AG04450 (cell line): ENCODE measurements at regions not wholly inside any gene's neighbourhood (a gene's known extent, or its start where the extent isn't known, plus 50 kb on each side); places are given as distances from the start of the nearest gene placed in this dataset.

Source experiments
- CTCF ChIA-PET: fragments of 300-600, 350-600 bp; formaldehyde crosslinking; extraction: SDS; loops from one replicate; lab custom pipeline; 2022; ENCODE audit warnings: antibody characterized with exemption, inconsistent platforms; lab: Charles Lee
- POLR2A ChIA-PET: fragments of 350-600 bp; formaldehyde crosslinking; extraction: SDS; loops from one replicate; lab custom pipeline; 2021; ENCODE audit warnings: antibody characterized with exemption, inconsistent platforms; lab: Yijun Ruan, JAX
- DNase-seq: peaks from one replicate; pipeline ENCODE4 v3.0.0-alpha.2; 2011; ENCODE audit warnings: low read depth, low spot score
- H3K27ac ChIP-seq: one replicate; pipeline ENCODE4 v1.5.1; 2012; ENCODE audit warnings: low read depth, low read length, control low read depth
- H3K27me3 ChIP-seq: one replicate; pipeline ENCODE4 v1.6.0; 2012; ENCODE audit warnings: low read length; ENCODE audit not compliant: control insufficient read depth, insufficient read depth
- H3K4me3 ChIP-seq: 2 replicates; pipeline ENCODE4 v1.5.1; 2011; ENCODE audit warnings: mild to moderate bottlenecking, low read depth, low read length, control low read depth
- H3K9me3 ChIP-seq: 2 replicates; pipeline ENCODE4 v1.5.1; 2012; ENCODE audit warnings: low read length; ENCODE audit not compliant: control insufficient read depth, insufficient read depth
- TF ChIP-seq, protein P1 (sequence below): IDR thresholded peaks from 2 replicates; pipeline ENCODE4 v1.5.1; 2011; ENCODE audit warnings: low read depth, low read length, control low read depth, inconsistent platforms

DNA sequence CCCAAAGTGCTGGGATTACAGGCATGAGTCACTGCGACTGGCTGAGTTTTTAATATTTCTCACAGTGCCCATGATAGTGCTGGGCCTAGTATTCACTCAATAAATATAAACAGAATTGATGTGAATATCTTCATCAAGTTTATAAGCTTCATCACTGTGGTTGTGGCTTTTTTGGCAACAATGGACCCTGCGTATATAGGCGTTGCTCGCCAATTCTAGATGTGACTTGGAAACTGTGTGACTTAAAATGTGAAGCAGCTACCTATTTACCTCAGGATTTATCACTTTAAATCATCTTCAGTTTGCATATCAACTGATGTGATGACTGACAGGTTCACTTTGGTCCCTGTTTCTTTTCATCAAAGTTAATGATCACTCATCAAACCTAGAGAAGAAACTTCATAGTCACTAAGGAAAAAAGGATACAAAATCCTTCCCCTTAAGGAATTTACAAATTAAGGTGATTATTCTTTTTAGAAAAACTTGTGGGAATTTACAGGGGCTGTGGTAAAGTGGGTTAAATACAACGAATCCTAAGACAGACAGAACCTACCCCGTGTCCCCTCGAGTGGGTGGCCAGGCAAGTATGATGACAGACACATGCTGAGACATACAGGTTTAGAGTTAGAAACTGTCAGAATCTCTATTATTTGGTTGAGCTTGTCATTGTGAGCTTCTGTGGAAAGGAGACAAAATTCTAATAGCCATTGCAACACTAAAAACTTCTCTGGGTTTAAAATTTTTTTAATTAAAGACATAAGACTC lies 101.3 kb downstream of the AKAP11 start:
- Histone ChIP-seq H3K27me3 (no peaks in the 10 kb centered on the region), H3K4me3 (no peak overlapping the region), H3K9me3 (no peaks in the 10 kb centered on the region), H3K27ac (no peak overlapping the region)
- DNase-seq = no peak
- ChIA-PET POLR2A (no interaction called here), CTCF (no interaction called here)
- TF ChIP-seq, protein P1, sequence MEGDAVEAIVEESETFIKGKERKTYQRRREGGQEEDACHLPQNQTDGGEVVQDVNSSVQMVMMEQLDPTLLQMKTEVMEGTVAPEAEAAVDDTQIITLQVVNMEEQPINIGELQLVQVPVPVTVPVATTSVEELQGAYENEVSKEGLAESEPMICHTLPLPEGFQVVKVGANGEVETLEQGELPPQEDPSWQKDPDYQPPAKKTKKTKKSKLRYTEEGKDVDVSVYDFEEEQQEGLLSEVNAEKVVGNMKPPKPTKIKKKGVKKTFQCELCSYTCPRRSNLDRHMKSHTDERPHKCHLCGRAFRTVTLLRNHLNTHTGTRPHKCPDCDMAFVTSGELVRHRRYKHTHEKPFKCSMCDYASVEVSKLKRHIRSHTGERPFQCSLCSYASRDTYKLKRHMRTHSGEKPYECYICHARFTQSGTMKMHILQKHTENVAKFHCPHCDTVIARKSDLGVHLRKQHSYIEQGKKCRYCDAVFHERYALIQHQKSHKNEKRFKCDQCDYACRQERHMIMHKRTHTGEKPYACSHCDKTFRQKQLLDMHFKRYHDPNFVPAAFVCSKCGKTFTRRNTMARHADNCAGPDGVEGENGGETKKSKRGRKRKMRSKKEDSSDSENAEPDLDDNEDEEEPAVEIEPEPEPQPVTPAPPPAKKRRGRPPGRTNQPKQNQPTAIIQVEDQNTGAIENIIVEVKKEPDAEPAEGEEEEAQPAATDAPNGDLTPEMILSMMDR = no peak

DNA sequence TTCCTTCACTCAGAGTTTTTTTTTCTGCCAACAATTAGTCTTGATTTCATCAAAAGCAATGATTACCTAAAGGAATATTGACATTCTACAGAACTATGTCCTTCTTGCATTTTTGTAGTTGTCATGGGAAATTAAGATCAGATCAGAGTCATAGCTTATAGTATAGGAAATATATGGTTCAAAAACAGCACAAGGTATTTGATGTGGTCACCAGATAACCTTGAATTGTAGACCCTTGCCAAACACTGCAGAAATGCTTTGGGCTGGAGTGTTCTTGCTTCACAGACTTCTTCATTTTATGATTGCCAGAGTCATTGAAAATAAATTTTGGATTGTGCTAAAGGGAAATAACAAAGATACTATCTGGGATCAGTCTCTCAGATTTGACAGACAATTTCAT lies 103.7 kb downstream of the AKAP11 start:
- H3K27ac ChIP-seq = no peak overlapping the region
- no peak for DNase-seq
- CTCF ChIA-PET = no interaction called here
- TF ChIP-seq, protein P1 = no peak
- POLR2A ChIA-PET = no interaction called here
- peaks cover 2% of the 10 kb centered on the region for H3K27me3 ChIP-seq
- H3K4me3 ChIP-seq = no peak overlapping the region
- H3K9me3 ChIP-seq = no peaks in the 10 kb centered on the region

DNA sequence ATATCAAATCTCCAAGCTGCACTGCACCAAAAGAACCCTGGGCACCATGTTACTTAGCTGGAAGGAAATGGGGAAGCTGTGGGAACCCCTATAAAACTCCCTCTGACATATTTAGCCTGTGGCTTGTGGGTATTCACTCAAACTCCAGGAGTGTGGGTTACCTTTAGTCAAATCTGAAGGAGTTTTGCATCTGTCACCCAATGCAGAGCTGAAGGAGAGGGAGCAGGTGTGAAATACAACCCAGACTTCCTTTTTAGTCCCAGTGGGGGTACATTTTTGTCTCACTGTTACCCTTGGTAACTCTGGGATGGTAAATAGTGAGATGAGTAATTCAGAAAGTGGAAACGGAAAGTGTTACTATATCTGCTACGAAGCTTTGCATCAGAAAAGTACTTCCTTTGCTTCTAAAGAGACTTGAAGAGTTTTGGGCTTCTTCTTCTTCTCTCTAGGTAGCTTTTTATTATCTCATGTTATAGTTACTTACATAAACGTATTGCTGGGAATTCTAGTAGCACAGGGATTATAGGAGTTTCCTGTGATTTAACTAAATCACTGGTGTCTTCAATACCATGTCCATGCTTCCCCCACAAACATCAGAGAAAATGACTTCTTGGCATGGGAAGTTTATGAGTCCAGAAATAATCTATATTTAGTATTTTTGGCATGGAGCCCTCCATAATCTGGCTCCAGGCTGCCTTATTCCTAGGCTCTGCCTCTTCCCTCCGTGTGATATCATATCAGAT lies 105.9 kb downstream of the AKAP11 start:
- no peak for DNase-seq
- H3K9me3 ChIP-seq = peaks cover 10% of the 10 kb centered on the region
- no peak overlapping the region for H3K4me3 ChIP-seq
- CTCF ChIA-PET = no interaction called here
- H3K27ac ChIP-seq = no peak overlapping the region
- POLR2A ChIA-PET = no interaction called here
- TF ChIP-seq, protein P1 = no peak
- peaks cover 2% of the 10 kb centered on the region for H3K27me3 ChIP-seq

DNA sequence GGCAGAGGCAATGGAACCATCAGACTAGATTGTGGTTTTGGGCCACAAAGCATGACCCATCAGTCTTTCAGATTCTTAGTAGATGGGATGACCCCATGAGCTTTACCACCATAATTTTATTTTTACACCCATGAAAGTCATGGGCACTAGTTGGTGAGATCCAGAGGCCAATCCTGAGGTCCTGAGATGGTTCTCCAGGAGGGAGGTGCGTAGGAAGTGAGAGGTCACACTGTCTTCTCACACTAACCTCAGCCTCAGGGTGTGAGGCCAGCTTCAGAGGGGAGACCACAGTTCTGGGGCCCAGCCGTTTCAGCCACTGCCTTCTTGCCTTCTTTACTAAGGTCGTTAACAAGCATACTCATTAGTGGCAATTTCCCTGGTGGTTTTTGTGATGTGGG lies 106.4 kb downstream of the AKAP11 start:
- Histone ChIP-seq H3K27me3 (peaks cover 2% of the 10 kb centered on the region), H3K27ac (no peak overlapping the region), H3K4me3 (no peak overlapping the region), H3K9me3 (peaks cover 10% of the 10 kb centered on the region)
- CTCF ChIA-PET = no interaction called here
- TF ChIP-seq, protein P1 = no peak
- DNase-seq = no peak
- POLR2A ChIA-PET = no interaction called here

DNA sequence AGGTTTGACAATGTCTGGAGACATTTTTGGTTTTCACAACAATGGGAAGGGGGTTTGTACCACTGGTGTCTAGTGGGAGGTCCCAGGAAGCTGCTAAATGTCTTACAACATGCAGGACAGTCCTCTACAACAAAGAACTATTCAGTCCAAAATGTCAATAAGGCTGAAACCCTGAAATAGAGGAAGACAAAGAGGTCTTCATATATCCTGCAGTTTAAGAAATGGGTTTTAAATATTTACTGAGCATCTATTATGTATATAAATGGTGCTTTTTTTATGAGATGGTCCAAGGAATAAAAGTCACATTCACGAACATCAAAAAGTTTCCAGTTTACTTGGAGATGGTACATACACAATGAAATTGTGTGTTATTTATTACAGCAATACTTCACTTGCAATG lies 107.3 kb downstream of the AKAP11 start:
- DNase-seq = no peak
- Histone ChIP-seq H3K9me3 (peaks cover 10% of the 10 kb centered on the region), H3K4me3 (no peak overlapping the region), H3K27me3 (peaks cover 2% of the 10 kb centered on the region), H3K27ac (no peak overlapping the region)
- ChIA-PET CTCF (no interaction called here), POLR2A (no interaction called here)
- TF ChIP-seq, protein P1 = no peak
